ENCODE measurements at regions not wholly inside any gene's neighbourhood (a gene's known extent, or its start where the extent isn't known, plus 50 kb on each side); places are given as distances from the start of the nearest gene placed in this dataset.

GRCh38 chr5:7955476-7955875 is 86.5 kb downstream of the MTRR start:
- no peak for DNase-seq

DNA sequence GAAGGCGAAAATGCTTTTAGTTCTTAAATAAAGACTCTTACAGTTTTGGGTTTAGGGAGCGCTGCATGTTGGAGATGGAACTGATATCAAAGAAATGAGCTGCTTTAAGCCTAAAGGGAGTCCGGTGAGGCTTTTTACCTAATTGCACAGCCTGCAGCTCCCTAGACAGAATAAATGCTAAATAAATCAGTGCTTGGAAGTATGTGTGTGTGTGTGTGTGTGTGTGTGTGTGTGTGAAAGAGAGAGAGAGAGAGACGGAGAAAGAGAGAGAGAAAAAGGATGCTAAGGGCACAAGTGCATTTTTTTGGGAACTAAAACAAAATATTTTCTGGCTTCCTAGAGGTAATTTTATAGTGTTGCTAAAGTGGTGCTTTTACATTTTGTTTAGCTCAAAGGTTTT is 88.4 kb downstream of the MTRR start:
- DNase-seq: no peak

DNA sequence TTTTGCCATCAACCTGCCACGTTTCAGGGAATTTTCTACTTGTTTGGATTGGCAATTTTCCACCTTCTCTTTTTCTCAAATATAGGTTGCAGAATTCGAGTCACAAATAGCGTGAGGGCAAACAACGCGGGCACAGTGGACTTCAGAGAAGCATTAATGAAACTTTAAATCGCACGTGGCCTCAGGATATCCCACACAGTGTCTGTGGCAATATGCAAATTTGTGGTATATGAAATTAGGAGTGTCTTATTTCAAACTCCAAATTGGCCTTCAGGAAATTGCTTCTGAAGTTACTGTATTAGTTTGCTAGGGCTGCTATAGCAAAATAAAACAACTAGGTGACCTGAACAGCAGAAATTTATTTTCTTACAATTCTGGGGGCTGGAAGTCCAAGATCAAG is 91.2 kb downstream of the MTRR start:
- DNase-seq: no peak

DNA sequence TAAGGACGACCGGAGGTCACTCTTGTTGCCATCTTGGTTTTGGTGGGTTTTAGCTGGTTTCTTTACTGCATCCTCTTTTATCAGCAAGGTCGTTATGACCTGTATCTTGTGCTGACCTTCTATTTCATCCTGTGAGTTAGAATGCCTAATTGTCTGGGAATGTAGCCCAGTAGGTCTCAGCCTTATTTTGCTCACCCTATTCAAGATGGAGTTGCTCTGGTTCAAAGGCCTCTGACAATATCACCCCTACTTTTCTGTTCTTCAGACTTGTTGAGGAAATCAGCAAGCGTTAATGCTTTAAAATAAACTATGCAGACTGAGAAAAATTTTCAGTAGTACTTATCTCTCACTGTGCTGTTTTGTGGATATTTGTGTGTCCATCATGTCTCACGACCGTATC is 92.6 kb downstream of the MTRR start:
- DNase-seq: no peak

DNA sequence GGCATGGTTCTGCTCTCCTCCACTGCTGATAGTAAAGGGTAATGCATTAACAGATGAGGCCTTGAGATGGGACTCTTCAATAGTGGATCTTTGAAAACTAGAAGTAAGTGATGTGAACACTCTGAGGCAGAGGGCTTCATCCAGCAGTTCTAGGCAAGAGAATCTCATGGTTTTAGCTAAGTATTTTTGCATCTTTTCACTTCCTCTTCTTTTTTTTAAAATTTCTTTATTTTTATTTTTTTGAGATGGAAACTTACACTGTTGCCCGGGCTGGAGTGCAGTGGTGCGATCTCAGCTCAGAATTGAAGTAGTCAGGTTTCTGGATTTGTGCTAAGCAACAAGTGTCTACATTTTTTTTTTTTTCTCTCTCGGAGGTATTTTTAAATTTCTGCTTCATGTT is 101.9 kb downstream of the MTRR start:
- DNase-seq: no peak

DNA sequence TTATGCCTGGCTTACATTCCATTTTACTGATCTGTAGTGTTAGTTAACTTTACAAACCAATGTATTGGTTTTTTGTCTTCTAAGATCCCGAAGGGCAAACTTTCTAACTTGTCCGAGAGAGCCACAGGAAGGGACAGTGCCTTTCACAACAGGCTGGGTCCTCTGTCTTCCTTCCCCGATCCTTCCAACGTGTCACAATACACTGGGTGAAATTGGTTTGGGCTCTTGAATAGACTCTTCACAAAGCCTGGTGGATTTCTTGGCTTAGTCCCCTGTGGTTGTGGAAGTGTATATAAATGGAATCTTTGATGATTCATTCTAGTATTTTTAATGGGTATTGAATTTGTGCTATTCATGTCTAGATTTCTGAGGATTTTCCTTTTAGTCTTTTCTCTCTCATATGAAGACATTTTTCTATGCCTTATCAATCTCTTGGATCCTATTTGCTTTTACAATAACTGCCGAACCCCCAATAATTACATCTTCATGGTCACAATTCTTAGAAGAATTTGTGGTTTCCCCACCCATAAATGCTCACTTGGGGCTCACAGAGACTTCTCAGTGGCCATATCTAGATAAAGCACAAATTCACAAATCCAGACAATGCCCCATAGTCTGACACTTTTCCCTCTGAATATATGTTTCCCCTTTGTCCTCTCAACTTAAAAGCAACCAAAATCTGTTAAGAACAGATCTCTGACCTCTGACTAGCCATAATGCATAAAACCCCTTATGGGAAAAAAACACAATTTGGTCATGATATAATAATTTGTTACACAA is 107.7 kb downstream of the MTRR start:
- DNase-seq: no peak

DNA sequence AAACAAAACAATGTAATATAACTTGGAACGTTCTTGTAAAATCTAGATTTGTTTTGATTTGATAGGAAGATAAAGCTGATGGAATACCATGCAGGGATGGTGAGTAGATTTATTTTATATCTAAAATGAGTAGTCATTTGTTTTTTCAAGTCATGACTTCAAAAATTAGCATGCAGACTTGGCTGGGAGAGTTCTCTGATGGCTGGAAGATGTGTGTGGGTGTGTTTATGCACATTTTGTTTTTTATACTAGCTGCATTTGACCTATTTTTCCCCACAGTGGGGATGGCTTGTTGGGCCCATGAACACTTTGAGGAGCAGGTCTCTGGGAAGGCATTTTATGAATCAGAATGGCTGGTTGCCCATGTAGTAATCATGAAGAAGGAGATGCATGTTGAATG is 109.2 kb downstream of the MTRR start:
- no peak for DNase-seq

- DNase-seq: no peak
Measured at GRCh38 chr5:7978991-7979390, 110.0 kb downstream of the MTRR start.

DNA sequence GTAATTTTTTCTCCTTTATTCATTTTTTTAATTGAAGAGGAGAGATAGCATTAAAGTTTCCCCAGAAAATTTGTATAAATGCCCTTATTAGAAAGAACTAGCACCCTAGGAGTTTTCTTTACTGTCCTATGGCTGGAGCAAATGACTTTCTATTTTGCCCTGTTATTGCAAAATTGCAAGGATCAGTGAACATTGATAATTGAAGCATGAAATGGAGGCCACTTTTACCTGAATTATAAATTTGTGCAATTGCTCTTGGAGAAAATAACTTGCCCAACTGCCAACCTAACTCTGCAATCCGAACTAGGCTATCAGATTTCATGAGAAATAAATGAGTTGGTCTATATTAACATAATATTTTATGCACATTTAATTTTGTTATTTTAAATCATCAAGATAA is 111.9 kb downstream of the MTRR start:
- no peak for DNase-seq

- no peak for DNase-seq
Measured at GRCh38 chr5:7983433-7983832, 114.5 kb downstream of the MTRR start.

GRCh38 chr5:7991125-7991821 is 122.3 kb downstream of the MTRR start:
- no peak for DNase-seq

DNA sequence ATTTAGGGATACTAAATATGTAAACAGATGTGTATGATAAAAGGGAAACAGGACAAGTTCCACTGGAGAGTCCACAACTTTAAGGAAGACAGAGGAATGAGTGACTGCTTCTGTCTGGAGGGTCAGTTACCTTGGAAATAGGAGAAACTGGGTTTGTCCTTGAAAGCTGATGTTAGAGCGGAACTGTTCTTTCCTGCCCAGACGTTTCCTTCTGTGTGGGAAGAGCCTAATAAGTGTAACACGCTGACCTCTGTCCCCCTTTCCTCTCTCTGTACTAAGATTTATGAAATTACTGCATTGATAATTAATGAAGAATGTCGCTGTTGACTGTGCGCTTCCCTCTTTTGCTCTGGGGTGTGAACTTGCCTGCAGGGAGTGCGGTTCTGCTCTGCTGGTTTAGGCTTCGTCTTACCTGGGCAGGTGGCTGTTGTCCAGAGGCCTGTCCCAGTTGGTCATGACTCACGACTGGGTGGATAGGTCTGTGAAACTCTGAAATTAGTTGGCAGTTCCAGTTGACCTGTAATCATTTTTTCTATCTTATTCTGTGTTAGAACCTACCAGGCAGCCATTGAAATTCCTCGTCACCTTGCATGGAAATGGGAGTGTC is 126.8 kb downstream of the MTRR start:
- no peak for DNase-seq

GRCh38 chr5:8005416-8005815 is 136.5 kb downstream of the MTRR start:
- DNase-seq: no peak

- DNase-seq: no peak
Measured at GRCh38 chr5:8012131-8012977, 143.4 kb downstream of the MTRR start.

DNA sequence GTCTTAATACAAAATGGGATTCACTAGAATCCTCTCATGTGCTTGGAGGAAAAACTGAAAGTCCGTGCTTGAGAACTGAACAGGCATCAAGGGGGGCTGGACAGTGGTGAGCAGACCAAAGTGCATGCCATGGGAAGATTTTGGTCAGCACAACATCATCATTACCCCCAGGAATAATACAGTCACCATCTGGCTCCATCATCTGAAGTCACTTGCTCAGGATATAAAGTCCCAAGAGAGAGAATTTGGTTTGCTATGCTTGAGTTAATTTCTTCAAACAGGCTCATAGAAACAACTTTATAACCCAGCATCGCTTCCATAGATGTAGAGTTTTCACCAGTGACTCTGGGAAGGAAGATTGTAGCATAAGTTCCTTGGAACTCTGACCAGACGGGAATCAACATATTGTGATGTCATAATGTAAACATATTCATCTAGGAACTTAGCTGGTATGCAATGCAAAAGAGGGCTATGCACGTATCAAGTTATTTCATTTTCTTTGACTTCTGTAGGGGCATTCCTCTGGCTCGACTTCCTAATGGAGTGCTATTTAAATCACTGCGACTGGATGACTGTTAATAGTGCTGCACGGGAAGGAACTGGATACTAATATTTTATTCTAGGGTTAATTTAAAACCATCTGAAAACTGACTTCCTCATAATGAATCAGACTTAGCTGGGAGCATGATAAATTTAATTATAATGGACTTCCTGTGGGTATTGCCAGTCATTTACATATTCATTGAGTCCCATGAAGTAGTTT is 145.2 kb downstream of the MTRR start:
- no peak for DNase-seq

DNA sequence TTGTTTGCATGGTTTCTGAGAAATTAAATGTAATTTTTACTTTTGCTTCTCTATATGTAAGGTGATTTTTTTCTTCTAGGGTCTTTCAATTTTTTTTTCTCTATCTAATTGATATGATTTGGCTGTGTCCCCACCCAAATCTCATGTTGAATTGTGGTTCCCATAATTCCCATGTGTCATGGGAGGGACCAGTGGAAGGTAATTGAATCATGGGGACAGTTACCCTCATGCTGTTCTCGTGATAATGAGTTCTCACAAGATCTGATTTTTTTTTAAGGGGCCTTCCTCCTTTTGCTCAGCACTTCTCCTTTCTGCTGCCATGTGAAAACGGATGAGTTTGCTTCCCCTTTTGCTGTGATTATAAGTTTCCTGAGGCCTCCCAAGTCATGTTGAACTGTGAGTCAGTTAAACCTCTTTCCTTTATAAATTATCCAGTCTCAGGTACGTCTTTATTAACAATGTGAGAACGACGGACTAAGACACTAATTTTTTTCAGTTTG is 150.8 kb downstream of the MTRR start:
- DNase-seq: no peak

DNA sequence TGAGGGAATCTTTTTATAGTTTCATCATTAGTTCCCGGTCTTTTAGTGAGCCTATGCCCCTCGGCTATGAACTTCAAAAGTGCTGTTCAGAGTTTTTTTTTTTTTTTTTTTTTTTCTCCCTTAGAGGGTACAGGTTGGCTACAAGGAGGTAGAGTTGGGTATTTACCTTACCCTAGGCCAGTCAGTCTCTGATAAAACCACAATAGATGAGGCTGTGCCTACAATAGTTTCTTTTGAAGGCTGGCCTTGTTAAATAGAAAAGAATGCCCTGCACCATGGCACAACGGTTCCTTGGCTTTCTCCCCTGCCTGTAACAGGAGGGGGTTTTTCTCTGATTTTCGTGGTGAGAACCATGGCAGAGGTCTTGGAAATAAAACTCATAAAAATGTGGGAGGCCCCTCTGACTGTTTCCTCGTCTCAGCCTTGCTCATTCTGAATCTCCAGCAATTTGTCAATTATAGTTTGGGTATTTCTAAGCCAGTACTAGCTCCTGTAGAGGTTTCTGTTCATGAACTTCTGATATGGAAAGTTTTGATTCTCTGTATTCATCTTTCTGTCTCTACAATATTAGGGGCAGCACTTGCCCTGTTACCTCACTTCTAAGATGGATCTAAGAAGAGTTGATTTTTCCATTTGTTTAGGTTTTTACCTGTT is 152.0 kb downstream of the MTRR start:
- no peak for DNase-seq

DNA sequence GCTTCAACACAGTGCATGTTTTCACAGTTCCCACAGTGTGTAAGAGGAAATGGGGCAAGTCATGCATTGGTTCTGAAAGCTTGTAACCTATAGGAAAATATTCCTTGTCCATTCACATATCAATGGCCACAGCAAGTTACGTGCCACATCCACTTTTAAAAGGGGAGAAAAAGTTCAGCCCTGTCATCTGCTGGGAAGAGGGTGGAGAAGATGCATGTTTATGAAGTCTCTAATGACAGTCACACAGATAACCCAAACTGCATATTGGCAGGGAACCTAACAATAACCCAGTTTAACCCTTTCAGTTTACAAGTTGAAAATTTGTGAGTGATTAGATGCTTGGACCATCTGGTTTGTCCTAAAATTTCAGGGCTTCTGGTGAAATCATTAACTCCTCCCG is 159.3 kb downstream of the MTRR start:
- no peak for DNase-seq

DNA sequence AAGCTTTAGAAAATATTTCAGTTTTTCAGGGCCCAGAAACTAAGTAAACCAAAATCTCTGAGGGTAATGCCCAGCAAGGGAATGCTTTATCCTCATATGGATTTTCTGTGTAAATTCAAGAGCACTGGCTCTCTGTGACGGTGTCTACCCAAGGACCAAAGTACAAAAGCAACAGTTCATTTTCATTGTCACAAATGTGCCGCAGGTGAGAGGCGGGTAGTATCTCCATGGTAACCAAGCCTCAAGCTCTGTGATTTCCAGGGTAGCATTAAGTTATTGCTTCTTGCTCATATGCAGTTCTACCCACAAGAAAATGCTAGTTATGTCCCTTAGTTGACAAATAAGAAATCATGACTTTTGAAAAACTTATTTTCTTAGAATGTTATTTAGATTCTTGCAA is 164.3 kb downstream of the MTRR start:
- no peak for DNase-seq

- DNase-seq: no peak
Measured at GRCh38 chr5:8034852-8035251, 165.9 kb downstream of the MTRR start.

DNA sequence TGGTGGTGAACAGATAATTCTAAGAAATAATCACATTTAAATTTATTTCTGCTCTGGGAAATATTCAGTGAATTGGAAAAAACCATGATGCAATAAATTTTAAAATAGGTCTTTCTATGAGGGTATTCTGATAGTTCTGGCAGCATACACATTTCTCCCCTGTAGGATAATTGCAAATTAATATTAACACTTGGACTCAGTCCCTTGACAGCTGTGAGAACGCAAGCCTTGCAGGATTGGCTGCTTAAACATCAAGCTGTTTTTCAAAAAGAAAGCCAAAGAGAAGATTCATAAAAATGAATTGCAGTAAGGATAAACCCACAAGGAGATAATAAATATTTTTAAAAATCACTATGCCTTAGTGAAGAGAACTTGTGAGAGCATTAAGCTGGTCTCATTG is 180.0 kb downstream of the MTRR start:
- no peak for DNase-seq

Data from NCI-H1092 (cell line).